ENCODE measurements at regions not wholly inside any gene's neighbourhood (a gene's known extent, or its start where the extent isn't known, plus 50 kb on each side); places are given as distances from the start of the nearest gene placed in this dataset.
"Not testable (repeated sequence)": the region's sequence is repeated elsewhere in the genome, so short reads cannot be mapped to it uniquely, and the experiment has no call there.

DNA sequence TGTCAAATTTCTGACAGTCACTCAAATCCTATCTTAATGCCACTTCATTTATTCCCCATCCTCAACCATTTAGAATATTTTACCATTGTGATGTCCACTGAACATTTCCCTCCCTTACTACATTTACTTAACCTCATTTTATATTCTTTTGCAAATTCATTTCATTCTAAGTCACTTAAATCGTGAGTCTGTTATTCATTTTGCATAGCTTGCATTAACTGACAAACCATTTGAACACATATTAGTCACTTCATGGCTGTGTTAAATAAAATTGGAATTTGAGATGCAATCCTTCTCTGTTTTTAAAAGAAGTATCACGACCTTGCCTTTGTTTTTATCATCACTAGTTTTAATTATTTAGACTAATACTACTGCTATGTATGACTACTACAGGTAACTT lies 199.4 kb upstream of the COL11A1 start:
- no peak for DNase-seq (ENCODE audit: low read depth, low spot score)
- TF ChIP-seq, protein P1, sequence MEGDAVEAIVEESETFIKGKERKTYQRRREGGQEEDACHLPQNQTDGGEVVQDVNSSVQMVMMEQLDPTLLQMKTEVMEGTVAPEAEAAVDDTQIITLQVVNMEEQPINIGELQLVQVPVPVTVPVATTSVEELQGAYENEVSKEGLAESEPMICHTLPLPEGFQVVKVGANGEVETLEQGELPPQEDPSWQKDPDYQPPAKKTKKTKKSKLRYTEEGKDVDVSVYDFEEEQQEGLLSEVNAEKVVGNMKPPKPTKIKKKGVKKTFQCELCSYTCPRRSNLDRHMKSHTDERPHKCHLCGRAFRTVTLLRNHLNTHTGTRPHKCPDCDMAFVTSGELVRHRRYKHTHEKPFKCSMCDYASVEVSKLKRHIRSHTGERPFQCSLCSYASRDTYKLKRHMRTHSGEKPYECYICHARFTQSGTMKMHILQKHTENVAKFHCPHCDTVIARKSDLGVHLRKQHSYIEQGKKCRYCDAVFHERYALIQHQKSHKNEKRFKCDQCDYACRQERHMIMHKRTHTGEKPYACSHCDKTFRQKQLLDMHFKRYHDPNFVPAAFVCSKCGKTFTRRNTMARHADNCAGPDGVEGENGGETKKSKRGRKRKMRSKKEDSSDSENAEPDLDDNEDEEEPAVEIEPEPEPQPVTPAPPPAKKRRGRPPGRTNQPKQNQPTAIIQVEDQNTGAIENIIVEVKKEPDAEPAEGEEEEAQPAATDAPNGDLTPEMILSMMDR (IDR thresholded peaks at IDR 0.05; ENCODE audit: insufficient read depth, low read length, missing control alignments) = no peak
- ChIA-PET CTCF (interaction anchor here (1.7 kb wide), 1 partner anchor 15 kb away, joined by 3 read pairs; no protein-coding TSS in a partner anchor), POLR2A (no interaction called here)
- H3K4me3 ChIP-seq (ENCODE audit: low read depth, low read length) = no peak overlapping the region

DNA sequence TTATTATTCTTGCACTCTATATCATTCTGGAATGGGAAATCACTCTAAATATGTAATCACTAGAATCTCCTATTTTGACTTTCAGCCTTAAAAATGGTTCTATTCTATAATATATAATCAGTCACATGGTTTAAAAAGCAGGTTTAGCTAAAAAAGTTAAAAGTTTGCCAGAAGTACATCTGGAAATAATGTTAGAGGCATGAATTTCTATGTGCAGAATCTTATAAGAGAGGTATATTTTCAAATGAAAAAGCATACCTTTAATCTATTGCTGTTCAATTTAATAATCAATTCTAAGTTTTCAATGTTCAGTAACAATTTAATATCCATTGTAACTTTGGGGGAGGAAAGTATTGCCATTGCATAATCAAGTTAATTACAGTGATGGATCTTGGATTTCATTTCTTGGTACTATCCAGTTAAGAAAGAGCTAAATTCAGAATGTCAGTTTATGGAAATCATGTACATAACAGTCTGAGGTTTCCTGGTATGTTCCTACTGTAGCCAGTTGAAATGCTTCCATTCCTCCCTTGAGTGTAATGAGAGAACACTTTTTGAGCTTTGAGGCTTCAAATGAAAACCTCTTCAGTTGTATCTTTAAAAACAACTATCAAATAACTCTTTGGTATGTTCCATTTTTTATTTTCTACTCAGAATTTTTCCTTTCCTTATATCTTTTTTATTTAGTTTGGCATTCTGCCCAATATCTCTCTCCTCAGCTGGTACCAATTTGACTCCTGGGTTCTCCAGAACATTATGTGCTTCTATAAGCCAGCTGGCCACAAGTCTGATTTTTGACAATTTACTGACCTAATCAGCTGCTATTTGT lies 175.7 kb upstream of the COL11A1 start:
- TF ChIP-seq, protein P1 (IDR thresholded peaks at IDR 0.05; ENCODE audit: insufficient read depth, low read length, missing control alignments) = no peak
- DNase-seq (ENCODE audit: low read depth, low spot score) = no peak
- CTCF ChIA-PET = interaction anchor here (1.1 to 1.5 kb wide), 2 partner anchors 15 to 176 kb away, joined by 3 to 7 read pairs; partner anchors contain the start of gene COL11A1
- POLR2A ChIA-PET = no interaction called here
- no peak overlapping the region for H3K4me3 ChIP-seq (ENCODE audit: low read depth, low read length)

DNA sequence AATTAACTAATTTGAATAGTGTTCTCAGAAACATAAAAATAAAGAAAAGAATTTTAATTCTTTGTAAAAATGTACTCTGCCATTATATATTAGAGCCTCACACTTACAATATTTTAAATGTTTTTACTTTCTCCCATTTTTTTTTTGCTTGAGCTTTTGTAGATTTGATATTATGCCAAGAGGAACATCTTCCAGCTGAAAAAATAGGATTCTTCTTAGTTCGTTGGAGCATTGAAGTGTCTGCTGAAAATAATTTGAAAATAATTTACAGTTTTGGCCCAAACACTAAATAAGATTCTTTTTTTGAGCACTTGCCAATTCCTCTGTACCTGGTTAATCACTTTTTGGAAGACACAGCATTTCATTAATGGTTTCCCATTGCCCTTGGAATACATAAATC lies 175.0 kb upstream of the COL11A1 start:
- H3K4me3 ChIP-seq (ENCODE audit: low read depth, low read length) = no peak overlapping the region
- ChIA-PET POLR2A (no interaction called here), CTCF (interaction anchor here (1.1 kb wide), 1 partner anchor 175 kb away, joined by 7 read pairs; the partner anchor contains the start of gene COL11A1)
- TF ChIP-seq, protein P1 (IDR thresholded peaks at IDR 0.05; ENCODE audit: insufficient read depth, low read length, missing control alignments) = no peak
- DNase-seq (ENCODE audit: low read depth, low spot score) = no peak

DNA sequence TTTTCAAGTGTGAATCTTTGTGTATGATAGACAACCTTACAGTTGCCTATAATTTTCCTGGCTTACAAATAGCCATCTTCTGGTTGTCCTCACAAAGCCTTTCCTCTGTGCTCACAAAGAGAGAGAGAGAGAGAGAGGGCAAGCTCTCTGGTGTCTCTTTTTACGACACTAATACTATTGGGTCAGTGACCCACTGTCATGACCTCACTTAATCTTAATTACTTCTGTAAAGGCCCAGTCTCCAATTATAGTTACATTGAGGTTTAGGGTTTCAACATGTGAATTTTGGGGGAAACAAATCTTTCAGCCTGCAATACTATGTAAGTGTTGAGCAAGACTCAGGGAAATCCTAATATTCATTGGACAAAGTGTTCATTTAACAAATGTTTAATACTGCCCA lies 167.4 kb upstream of the COL11A1 start:
- CTCF ChIA-PET = no interaction called here
- no peak overlapping the region for H3K4me3 ChIP-seq (ENCODE audit: low read depth, low read length)
- POLR2A ChIA-PET = no interaction called here
- TF ChIP-seq, protein P1 (IDR thresholded peaks at IDR 0.05; ENCODE audit: insufficient read depth, low read length, missing control alignments) = no peak
- DNase-seq (ENCODE audit: low read depth, low spot score) = no peak

DNA sequence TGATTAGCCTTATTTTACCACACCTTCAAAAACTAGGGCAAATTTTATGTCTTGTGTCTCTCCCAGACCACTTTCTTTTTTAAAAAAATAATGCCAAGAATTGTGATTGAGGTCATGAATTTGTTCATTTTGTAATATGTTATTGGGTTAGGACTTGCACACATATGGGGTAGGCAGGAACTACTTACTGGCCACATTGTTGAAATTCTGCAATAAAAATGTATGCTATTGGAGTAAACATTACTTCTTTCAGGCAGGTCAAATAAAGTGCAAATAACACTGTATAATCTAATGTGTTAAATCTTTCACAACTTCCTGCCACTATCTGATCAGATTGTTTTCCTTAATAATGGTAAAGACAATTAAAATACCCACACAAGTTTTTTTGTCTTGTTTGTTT lies 166.6 kb upstream of the COL11A1 start:
- no peak overlapping the region for H3K4me3 ChIP-seq (ENCODE audit: low read depth, low read length)
- no peak for DNase-seq (ENCODE audit: low read depth, low spot score)
- CTCF ChIA-PET = no interaction called here

DNA sequence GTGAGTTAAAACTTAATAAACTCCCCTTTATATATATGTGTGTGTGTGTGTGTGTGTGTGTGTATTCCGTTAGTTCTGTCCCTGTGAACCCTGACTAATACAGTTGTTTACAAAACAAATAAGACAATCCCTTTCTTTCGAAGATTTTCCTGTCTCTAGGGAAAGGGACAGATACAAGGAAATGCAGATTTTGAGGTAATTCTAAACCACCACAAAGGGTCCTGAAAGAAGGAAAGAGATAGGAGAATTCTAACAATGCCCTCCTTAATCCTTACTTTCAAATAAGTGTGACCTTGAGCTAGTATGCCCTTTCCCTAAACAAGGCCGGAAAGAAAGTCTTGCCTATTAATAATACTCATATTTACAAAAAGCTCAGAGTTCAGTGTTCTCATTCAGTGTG lies 164.8 kb upstream of the COL11A1 start:
- ChIA-PET CTCF (interaction anchor here (1.5 kb wide), 1 partner anchor 166 kb away, joined by 3 read pairs; no protein-coding TSS in a partner anchor), POLR2A (no interaction called here)
- no peak overlapping the region for H3K4me3 ChIP-seq (ENCODE audit: low read depth, low read length)
- TF ChIP-seq, protein P1 (IDR thresholded peaks at IDR 0.05; ENCODE audit: insufficient read depth, low read length, missing control alignments) = no peak
- no peak for DNase-seq (ENCODE audit: low read depth, low spot score)

More for the DNA sequence above, 166.6 kb upstream of the COL11A1 start:
- POLR2A ChIA-PET = no interaction called here
- TF ChIP-seq, protein P1 (IDR thresholded peaks at IDR 0.05; ENCODE audit: insufficient read depth, low read length, missing control alignments) = no peak

DNA sequence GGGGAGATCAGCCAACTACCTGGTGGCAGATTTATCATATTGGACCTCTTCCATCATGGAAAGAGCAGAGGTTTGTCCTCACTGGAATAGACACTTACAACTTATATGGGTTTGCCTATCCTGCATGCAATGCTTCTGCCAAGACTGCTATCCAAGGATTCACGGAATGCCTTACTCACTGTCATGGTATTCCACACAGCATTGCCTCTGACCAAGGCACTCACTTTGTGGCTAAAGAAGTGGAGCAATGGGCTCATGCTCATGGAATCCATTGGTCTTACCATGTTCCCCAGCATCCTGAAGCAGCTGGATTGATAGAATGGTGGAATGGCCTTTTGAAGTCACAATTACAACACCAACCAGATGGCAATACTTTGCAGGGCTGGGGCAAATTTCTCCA lies 163.1 kb upstream of the COL11A1 start:
- CTCF ChIA-PET; H3K4me3 ChIP-seq (ENCODE audit: low read depth, low read length); DNase-seq (ENCODE audit: low read depth, low spot score): not testable (repeated sequence)
- POLR2A ChIA-PET = interaction anchor here (0.7 kb wide), 1 partner anchor 69 kb away, joined by 3 read pairs; no protein-coding TSS in a partner anchor

Data from AG04449 (cell line).